ENCODE measurements at regions not wholly inside any gene's neighbourhood (a gene's known extent, or its start where the extent isn't known, plus 50 kb on each side); places are given as distances from the start of the nearest gene placed in this dataset.

DNA sequence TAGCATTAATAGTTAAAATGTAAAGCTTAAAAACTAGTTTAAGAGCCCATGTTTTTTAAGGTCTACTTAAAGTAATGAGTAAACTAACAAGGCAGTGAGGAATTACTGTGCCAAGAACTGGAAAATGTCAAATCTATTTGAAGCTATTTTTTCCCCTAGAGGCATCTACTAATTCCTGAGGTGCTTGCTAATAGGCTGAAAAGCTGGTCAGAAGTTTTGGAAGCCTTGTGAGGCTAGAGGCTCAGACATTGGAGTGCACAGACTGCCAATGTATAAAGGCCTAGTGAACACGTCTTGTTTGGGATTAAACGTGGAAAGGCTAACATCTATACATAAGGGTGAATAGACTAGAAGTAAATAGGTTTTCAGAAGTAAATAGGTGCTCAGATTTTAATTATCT lies 136.5 kb upstream of the C11orf87 start (continued):
- TF ChIP-seq, protein P1, sequence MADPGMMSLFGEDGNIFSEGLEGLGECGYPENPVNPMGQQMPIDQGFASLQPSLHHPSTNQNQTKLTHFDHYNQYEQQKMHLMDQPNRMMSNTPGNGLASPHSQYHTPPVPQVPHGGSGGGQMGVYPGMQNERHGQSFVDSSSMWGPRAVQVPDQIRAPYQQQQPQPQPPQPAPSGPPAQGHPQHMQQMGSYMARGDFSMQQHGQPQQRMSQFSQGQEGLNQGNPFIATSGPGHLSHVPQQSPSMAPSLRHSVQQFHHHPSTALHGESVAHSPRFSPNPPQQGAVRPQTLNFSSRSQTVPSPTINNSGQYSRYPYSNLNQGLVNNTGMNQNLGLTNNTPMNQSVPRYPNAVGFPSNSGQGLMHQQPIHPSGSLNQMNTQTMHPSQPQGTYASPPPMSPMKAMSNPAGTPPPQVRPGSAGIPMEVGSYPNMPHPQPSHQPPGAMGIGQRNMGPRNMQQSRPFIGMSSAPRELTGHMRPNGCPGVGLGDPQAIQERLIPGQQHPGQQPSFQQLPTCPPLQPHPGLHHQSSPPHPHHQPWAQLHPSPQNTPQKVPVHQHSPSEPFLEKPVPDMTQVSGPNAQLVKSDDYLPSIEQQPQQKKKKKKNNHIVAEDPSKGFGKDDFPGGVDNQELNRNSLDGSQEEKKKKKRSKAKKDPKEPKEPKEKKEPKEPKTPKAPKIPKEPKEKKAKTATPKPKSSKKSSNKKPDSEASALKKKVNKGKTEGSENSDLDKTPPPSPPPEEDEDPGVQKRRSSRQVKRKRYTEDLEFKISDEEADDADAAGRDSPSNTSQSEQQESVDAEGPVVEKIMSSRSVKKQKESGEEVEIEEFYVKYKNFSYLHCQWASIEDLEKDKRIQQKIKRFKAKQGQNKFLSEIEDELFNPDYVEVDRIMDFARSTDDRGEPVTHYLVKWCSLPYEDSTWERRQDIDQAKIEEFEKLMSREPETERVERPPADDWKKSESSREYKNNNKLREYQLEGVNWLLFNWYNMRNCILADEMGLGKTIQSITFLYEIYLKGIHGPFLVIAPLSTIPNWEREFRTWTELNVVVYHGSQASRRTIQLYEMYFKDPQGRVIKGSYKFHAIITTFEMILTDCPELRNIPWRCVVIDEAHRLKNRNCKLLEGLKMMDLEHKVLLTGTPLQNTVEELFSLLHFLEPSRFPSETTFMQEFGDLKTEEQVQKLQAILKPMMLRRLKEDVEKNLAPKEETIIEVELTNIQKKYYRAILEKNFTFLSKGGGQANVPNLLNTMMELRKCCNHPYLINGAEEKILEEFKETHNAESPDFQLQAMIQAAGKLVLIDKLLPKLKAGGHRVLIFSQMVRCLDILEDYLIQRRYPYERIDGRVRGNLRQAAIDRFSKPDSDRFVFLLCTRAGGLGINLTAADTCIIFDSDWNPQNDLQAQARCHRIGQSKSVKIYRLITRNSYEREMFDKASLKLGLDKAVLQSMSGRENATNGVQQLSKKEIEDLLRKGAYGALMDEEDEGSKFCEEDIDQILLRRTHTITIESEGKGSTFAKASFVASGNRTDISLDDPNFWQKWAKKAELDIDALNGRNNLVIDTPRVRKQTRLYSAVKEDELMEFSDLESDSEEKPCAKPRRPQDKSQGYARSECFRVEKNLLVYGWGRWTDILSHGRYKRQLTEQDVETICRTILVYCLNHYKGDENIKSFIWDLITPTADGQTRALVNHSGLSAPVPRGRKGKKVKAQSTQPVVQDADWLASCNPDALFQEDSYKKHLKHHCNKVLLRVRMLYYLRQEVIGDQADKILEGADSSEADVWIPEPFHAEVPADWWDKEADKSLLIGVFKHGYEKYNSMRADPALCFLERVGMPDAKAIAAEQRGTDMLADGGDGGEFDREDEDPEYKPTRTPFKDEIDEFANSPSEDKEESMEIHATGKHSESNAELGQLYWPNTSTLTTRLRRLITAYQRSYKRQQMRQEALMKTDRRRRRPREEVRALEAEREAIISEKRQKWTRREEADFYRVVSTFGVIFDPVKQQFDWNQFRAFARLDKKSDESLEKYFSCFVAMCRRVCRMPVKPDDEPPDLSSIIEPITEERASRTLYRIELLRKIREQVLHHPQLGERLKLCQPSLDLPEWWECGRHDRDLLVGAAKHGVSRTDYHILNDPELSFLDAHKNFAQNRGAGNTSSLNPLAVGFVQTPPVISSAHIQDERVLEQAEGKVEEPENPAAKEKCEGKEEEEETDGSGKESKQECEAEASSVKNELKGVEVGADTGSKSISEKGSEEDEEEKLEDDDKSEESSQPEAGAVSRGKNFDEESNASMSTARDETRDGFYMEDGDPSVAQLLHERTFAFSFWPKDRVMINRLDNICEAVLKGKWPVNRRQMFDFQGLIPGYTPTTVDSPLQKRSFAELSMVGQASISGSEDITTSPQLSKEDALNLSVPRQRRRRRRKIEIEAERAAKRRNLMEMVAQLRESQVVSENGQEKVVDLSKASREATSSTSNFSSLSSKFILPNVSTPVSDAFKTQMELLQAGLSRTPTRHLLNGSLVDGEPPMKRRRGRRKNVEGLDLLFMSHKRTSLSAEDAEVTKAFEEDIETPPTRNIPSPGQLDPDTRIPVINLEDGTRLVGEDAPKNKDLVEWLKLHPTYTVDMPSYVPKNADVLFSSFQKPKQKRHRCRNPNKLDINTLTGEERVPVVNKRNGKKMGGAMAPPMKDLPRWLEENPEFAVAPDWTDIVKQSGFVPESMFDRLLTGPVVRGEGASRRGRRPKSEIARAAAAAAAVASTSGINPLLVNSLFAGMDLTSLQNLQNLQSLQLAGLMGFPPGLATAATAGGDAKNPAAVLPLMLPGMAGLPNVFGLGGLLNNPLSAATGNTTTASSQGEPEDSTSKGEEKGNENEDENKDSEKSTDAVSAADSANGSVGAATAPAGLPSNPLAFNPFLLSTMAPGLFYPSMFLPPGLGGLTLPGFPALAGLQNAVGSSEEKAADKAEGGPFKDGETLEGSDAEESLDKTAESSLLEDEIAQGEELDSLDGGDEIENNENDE (IDR thresholded peaks at IDR 0.05; ENCODE audit: insufficient replicate concordance, low read length): no peak
- TF ChIP-seq NRF1 (IDR thresholded peaks at IDR 0.05; ENCODE audit: low read depth, low read length): no peak
- no peak for TF ChIP-seq SRF (IDR thresholded peaks at IDR 0.05; ENCODE audit: low read depth, low read length)
- TF ChIP-seq SIX5 (IDR thresholded peaks at IDR 0.05; ENCODE audit: low read depth, low read length): no peak
- TF ChIP-seq KDM1A (IDR thresholded peaks at IDR 0.05; ENCODE audit: borderline replicate concordance, low read length): no peak
- no peak for TF ChIP-seq EZH2 (IDR thresholded peaks at IDR 0.05; ENCODE audit: low read depth, low read length, severe bottlenecking)
- no peak for TF ChIP-seq JUND (IDR thresholded peaks at IDR 0.05; ENCODE audit: low read length)
- no peak for TF ChIP-seq CTBP2 (IDR thresholded peaks at IDR 0.05; ENCODE audit: borderline replicate concordance, insufficient read depth, insufficient read length, low read length)
- no peak for TF ChIP-seq POLR2A (IDR thresholded peaks at IDR 0.05; ENCODE audit: control extremely low read depth in 1 of 2, low read depth in 2 of 2, low read length in 2 of 2)
- no peak for TF ChIP-seq SIN3A (conservative IDR thresholded peaks at IDR 0.05 in 1 of 2, IDR thresholded peaks at IDR 0.05 in 1 of 2; ENCODE audit: low read depth in 1 of 2, low read length in 2 of 2)
- no peak for TF ChIP-seq ZNF274 (IDR thresholded peaks at IDR 0.05; ENCODE audit: borderline replicate concordance, extremely low read depth, low read length)
- TF ChIP-seq RBBP5 (IDR thresholded peaks at IDR 0.05; ENCODE audit: borderline replicate concordance, low read depth, low read length): no peak
